ENCODE measurements at regions not wholly inside any gene's neighbourhood (a gene's known extent, or its start where the extent isn't known, plus 50 kb on each side); places are given as distances from the start of the nearest gene placed in this dataset.

GRCh38 chr22:49395617-49396016, 432.1 kb downstream of the BRD1 start:
- TF ChIP-seq CTCF (IDR thresholded peaks at IDR 0.05), result no peak
- TF ChIP-seq POLR2A (IDR thresholded peaks at IDR 0.05), result no peak

All from esophagus squamous epithelium (tissue), 4 donors.